ENCODE measurements at regions not wholly inside any gene's neighbourhood (a gene's known extent, or its start where the extent isn't known, plus 50 kb on each side); places are given as distances from the start of the nearest gene placed in this dataset.

- Mint-ChIP-seq H3K36me3 (ENCODE audit: low read depth) (no peaks in the 10 kb centered on the region), H3K4me3 (no peak overlapping the region), H3K9me3 (no peaks in the 10 kb centered on the region), H3K4me1 (ENCODE audit: low read depth) (no peaks in the 10 kb centered on the region), H3K27me3 (no peaks in the 10 kb centered on the region), H3K27ac (no peak overlapping the region)
- intact Hi-C loops (cut with DNase I, micrococcal nuclease), result no loop called here
- ATAC-seq (ENCODE audit: poor library complexity) (no peak), DNase-seq (no peak)
- Histone ChIP-seq H3K4me1 (ENCODE audit: insufficient read depth, low read length) (no peaks in the 10 kb centered on the region), H3K4me3 (ENCODE audit: low read length) (no peak overlapping the region), H3K27ac (ENCODE audit: low read depth in 1 of 2, low read length in 2 of 2) (no peak overlapping the region), H3K36me3 (ENCODE audit: insufficient read depth, low read length) (no peaks in the 10 kb centered on the region), H3K27me3 (ENCODE audit: control insufficient read depth in 1 of 2, insufficient read depth in 2 of 2, low read length in 2 of 2) (no peaks in the 10 kb centered on the region), H3K9me3 (ENCODE audit: control insufficient read depth in 1 of 2, insufficient read depth in 1 of 2, low read length in 2 of 2) (no peaks in the 10 kb centered on the region)
- CTCF ChIA-PET, result no interaction called here
- no peak for TF ChIP-seq CTCF (IDR thresholded peaks at IDR 0.05)
- POLR2A ChIA-PET, result no interaction called here
Measured at GRCh38 chrX:23501974-23502373, 165.3 kb upstream of the PRDX4 start.

DNA sequence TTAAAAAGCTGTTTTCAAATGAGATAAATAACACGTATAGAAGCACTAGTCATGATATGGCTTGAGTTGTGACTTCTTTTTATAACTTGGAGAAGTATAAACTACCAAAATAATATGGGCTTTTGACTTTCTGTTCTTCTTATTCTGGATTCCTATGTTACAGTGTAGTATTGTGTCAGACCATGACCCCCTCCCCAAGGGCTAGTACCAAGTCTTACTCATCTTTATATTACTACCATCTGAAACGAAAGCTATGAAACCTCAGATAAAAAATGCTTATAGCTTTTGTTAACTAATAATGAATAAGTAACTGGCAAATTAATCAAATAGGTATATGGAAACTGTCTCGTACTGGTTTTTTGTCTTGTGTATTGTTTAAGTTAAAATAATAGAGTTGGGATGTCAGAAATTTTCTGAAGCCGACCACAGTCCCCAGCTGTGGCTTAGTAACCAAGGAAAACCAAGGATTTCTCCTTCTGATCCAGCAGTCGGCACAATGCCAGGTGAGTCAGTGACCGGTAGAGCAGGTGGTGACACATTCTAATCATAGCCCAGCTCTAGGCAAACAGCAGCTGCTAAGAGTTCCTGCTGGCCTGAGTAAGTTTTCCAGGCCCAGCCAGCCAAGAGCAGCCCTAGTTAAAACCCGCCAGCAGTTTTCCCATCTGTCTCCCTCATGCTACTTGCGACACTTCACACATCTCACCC lies 163.3 kb upstream of the PRDX4 start:
- no peak overlapping the region for H3K4me3 ChIP-seq (ENCODE audit: low read length)
- no peak for DNase-seq
- no peak for ATAC-seq (ENCODE audit: poor library complexity)
- no peaks in the 10 kb centered on the region for H3K27me3 ChIP-seq (ENCODE audit: control insufficient read depth in 1 of 2, insufficient read depth in 2 of 2, low read length in 2 of 2)
- H3K36me3 ChIP-seq (ENCODE audit: insufficient read depth, low read length), result no peaks in the 10 kb centered on the region
- H3K27ac ChIP-seq (ENCODE audit: low read depth in 1 of 2, low read length in 2 of 2), result no peak overlapping the region
- ChIA-PET CTCF (no interaction called here), POLR2A (no interaction called here)
- intact Hi-C loops (cut with DNase I, micrococcal nuclease), result no loop called here
- no peaks in the 10 kb centered on the region for H3K4me1 ChIP-seq (ENCODE audit: insufficient read depth, low read length)
- no peaks in the 10 kb centered on the region for H3K9me3 ChIP-seq (ENCODE audit: control insufficient read depth in 1 of 2, insufficient read depth in 1 of 2, low read length in 2 of 2)
- Mint-ChIP-seq H3K4me1 (ENCODE audit: low read depth) (no peaks in the 10 kb centered on the region), H3K4me3 (no peak overlapping the region), H3K27ac (no peak overlapping the region), H3K9me3 (peaks cover 2% of the 10 kb centered on the region), H3K27me3 (no peaks in the 10 kb centered on the region), H3K36me3 (ENCODE audit: low read depth) (no peaks in the 10 kb centered on the region)
- no peak for TF ChIP-seq CTCF (IDR thresholded peaks at IDR 0.05)

DNA sequence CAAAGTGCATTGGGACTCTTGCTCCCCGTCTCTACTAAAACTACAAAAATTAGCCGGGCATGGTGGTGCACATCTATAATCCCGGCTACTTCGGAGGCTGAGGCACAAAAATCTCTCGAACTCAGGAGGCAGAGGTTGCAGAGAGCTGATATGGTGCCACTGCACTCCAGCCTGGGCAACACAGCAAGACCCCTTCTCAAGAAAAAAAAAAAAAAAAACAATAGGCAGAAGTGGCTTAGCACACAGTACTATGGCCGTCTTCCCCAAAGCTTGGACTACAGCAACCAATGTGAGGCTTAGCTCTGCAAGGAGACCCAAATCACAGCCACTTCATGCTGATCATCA lies 162.8 kb upstream of the PRDX4 start:
- intact Hi-C loops (cut with DNase I, micrococcal nuclease), result no loop called here

More for the DNA sequence above, 162.8 kb upstream of the PRDX4 start:
- Histone ChIP-seq H3K4me1 (ENCODE audit: insufficient read depth, low read length) (no peaks in the 10 kb centered on the region), H3K4me3 (ENCODE audit: low read length) (no peak overlapping the region), H3K9me3 (ENCODE audit: control insufficient read depth in 1 of 2, insufficient read depth in 1 of 2, low read length in 2 of 2) (peaks cover 0 to 4% of the 10 kb centered on the region in 2 experiments), H3K36me3 (ENCODE audit: insufficient read depth, low read length) (no peaks in the 10 kb centered on the region), H3K27ac (ENCODE audit: low read depth in 1 of 2, low read length in 2 of 2) (no peak overlapping the region), H3K27me3 (ENCODE audit: control insufficient read depth in 1 of 2, insufficient read depth in 2 of 2, low read length in 2 of 2) (no peaks in the 10 kb centered on the region)
- TF ChIP-seq CTCF (IDR thresholded peaks at IDR 0.05), result no peak
- H3K36me3 Mint-ChIP-seq (ENCODE audit: low read depth), result no peaks in the 10 kb centered on the region
- DNase-seq (no peak), ATAC-seq (ENCODE audit: poor library complexity) (no peak)
- no peak overlapping the region for H3K4me3 Mint-ChIP-seq
- POLR2A ChIA-PET, result no interaction called here
- no peak overlapping the region for H3K27ac Mint-ChIP-seq
- H3K27me3 Mint-ChIP-seq, result no peaks in the 10 kb centered on the region
- H3K9me3 Mint-ChIP-seq, result peaks cover 2% of the 10 kb centered on the region
- CTCF ChIA-PET, result no interaction called here
- no peaks in the 10 kb centered on the region for H3K4me1 Mint-ChIP-seq (ENCODE audit: low read depth)
